Colonic mucosa (tissue), 4 donors: ENCODE measurements at regions not wholly inside any gene's neighbourhood (a gene's known extent, or its start where the extent isn't known, plus 50 kb on each side); places are given as distances from the start of the nearest gene placed in this dataset.
"Not testable (repeated sequence)": the region's sequence is repeated elsewhere in the genome, so short reads cannot be mapped to it uniquely, and the experiment has no call there.

Experiments used
- DNase-seq: peaks from one replicate; pipeline ENCODE4 v3.0.0-alpha.2; 2020
- H3K27ac ChIP-seq: fragments of 200-600 bp; one replicate; pipeline ENCODE4 v1.8.0; 2021
- H3K27me3 ChIP-seq: fragments of 200-600 bp; one replicate; pipeline ENCODE4 v1.8.0; 2021
- H3K36me3 ChIP-seq: fragments of 200-600 bp; one replicate; pipeline ENCODE4 v1.8.0; 2021
- H3K4me1 ChIP-seq: fragments of 200-600 bp; one replicate; pipeline ENCODE4 v1.8.0; 2021; ENCODE audit warnings: mild to moderate bottlenecking
- H3K4me3 ChIP-seq: fragments of 200-600 bp; one replicate; pipeline ENCODE4 v1.8.0; 2021
- H3K9ac ChIP-seq, 2 donors: one replicate each; pipeline ENCODE4 v1.7.0; 2013; ENCODE audit warnings: control low read depth in 2 of 2, low read depth in 2 of 2, low read length in 2 of 2
- H3K9me3 ChIP-seq: fragments of 200-600 bp; one replicate; pipeline ENCODE4 v1.8.0; 2021
- intact Hi-C: fragments of 100-400 bp; cut with DNase I; formaldehyde crosslinking; loops from one replicate; pipeline ENCODE4 v1.14.1; 2022
- TF ChIP-seq, protein P1 (sequence below): fragments of 200-600 bp; IDR thresholded peaks from one replicate; pipeline ENCODE4 v1.8.0; 2022; ENCODE audit warnings: antibody characterized with exemption, mild to moderate bottlenecking
- donor health status: healthy.
- donor health status: DM: no; HTN: no; CAD: no.
- donor health status: DM: no; HTN: no; CAD: no.

DNA sequence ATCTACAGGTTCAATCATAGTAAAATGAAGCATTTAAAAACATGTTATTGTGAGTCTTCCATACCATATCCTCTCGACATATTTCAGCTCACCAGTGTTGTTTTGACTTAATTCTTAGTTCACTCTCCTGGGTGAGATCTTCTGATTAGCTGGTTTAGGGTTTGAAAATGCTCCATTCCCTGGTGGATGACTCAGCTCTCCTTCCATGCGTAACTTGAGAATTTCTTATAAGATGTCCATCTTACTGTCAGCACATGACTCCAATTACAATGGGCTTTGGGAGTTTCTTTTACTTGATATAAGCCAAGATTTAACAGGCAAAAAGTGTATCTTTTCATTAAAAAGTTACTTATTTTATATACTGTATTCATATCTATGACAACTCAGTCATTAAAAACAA lies 476.5 kb downstream of the BRINP3 start:
- H3K9me3 ChIP-seq, result no peaks in the 10 kb centered on the region
- TF ChIP-seq, protein P1, sequence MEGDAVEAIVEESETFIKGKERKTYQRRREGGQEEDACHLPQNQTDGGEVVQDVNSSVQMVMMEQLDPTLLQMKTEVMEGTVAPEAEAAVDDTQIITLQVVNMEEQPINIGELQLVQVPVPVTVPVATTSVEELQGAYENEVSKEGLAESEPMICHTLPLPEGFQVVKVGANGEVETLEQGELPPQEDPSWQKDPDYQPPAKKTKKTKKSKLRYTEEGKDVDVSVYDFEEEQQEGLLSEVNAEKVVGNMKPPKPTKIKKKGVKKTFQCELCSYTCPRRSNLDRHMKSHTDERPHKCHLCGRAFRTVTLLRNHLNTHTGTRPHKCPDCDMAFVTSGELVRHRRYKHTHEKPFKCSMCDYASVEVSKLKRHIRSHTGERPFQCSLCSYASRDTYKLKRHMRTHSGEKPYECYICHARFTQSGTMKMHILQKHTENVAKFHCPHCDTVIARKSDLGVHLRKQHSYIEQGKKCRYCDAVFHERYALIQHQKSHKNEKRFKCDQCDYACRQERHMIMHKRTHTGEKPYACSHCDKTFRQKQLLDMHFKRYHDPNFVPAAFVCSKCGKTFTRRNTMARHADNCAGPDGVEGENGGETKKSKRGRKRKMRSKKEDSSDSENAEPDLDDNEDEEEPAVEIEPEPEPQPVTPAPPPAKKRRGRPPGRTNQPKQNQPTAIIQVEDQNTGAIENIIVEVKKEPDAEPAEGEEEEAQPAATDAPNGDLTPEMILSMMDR, result no peak
- no peak overlapping the region for H3K27ac ChIP-seq
- no peak overlapping the region for H3K4me3 ChIP-seq
- no peak overlapping the region for H3K9ac ChIP-seq
- no peaks in the 10 kb centered on the region for H3K4me1 ChIP-seq
- intact Hi-C loops, result no loop called here
- no peaks in the 10 kb centered on the region for H3K36me3 ChIP-seq
- DNase-seq, result no peak
- no peaks in the 10 kb centered on the region for H3K27me3 ChIP-seq

DNA sequence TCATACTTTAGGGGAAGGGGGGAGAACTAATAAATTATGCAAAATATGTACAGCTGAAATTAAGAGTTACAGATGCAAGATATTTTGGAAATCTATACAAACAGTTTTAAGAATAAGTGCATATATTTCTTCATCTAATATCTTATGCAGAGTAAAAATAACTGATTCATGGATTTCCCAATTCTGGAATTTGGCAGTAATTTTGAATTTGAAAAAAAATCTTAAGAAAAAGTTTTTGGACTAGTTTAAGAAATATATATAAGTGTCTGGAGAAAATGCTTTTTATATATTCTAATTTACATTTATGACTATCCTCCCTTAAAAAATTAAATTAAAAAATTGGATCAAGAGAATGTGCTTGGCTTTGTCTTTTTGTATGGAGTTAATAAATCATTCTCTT lies 474.3 kb downstream of the BRINP3 start:
- no peak overlapping the region for H3K9ac ChIP-seq
- H3K9me3 ChIP-seq, result no peaks in the 10 kb centered on the region
- no peaks in the 10 kb centered on the region for H3K4me1 ChIP-seq
- intact Hi-C loops, result no loop called here
- no peak overlapping the region for H3K27ac ChIP-seq
- H3K27me3 ChIP-seq, result no peaks in the 10 kb centered on the region
- TF ChIP-seq, protein P1, result no peak
- DNase-seq, result no peak
- no peaks in the 10 kb centered on the region for H3K36me3 ChIP-seq
- H3K4me3 ChIP-seq, result no peak overlapping the region

GRCh38 chr1:190011585-190011984 lies 466.1 kb downstream of the BRINP3 start:
- DNase-seq, result no peak
- H3K36me3 ChIP-seq, result no peaks in the 10 kb centered on the region
- no peak overlapping the region for H3K4me3 ChIP-seq
- no peaks in the 10 kb centered on the region for H3K9me3 ChIP-seq
- no peak overlapping the region for H3K9ac ChIP-seq
- TF ChIP-seq, protein P1, result no peak
- H3K27ac ChIP-seq, result no peak overlapping the region
- intact Hi-C loops, result no loop called here
- H3K27me3 ChIP-seq, result no peaks in the 10 kb centered on the region
- H3K4me1 ChIP-seq, result no peaks in the 10 kb centered on the region

- H3K27ac ChIP-seq, H3K36me3 ChIP-seq, H3K9me3 ChIP-seq, DNase-seq, H3K4me3 ChIP-seq, H3K27me3 ChIP-seq, H3K9ac ChIP-seq, H3K4me1 ChIP-seq, intact Hi-C loops: not testable (repeated sequence)
Observed at GRCh38 chr1:190019151-190019550, 458.5 kb downstream of the BRINP3 start.

DNA sequence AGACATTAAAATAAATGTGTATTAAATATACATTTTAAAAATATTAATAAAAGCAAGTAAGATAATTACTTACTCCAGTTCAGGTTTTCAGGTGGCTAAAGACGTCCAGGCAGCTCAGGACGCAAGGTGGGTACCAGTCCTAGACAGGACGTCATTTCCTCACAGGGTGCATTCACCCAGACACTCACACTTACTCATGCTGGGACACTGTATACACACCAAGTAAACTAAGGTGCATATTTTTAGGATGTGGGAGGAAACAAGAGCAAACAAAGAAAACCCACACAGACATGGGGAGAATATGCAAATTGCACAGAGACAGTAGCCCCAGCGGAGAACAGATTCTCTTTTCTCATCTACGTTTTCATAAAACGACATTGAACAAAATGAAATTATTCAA lies 457.9 kb downstream of the BRINP3 start:
- H3K4me1 ChIP-seq, result no peaks in the 10 kb centered on the region
- H3K4me3 ChIP-seq, result no peak overlapping the region
- H3K27me3 ChIP-seq, result no peaks in the 10 kb centered on the region
- TF ChIP-seq, protein P1, result no peak
- H3K9me3 ChIP-seq, result no peaks in the 10 kb centered on the region
- no peak overlapping the region for H3K27ac ChIP-seq
- no peaks in the 10 kb centered on the region for H3K36me3 ChIP-seq
- no peak overlapping the region for H3K9ac ChIP-seq
- intact Hi-C loops, result no loop called here
- no peak for DNase-seq

GRCh38 chr1:190022709-190023108 lies 455.0 kb downstream of the BRINP3 start:
- Histone ChIP-seq H3K4me3 (no peak overlapping the region), H3K9ac (no peak overlapping the region), H3K9me3 (no peaks in the 10 kb centered on the region), H3K27ac (no peak overlapping the region), H3K27me3 (no peaks in the 10 kb centered on the region), H3K4me1 (no peaks in the 10 kb centered on the region), H3K36me3 (no peaks in the 10 kb centered on the region)
- DNase-seq, result no peak
- TF ChIP-seq, protein P1, result no peak
- intact Hi-C loops, result no loop called here
